Endothelial cell of umbilical vein (primary cell): ENCODE measurements at regions not wholly inside any gene's neighbourhood (a gene's known extent, or its start where the extent isn't known, plus 50 kb on each side); places are given as distances from the start of the nearest gene placed in this dataset.

Source experiments
- BruUV-seq: library from RNA; stranded (reverse); fragments of 400-500 nt; replicated peaks from 2 replicates; lab custom pipeline; 2021; lab: Mats Ljungman, UMichigan
- CTCF ChIA-PET: fragments of 300-600, 350-600 bp; sonication (Branson Sonifier 250); formaldehyde crosslinking; loops from one replicate; lab custom pipeline; 2021; ENCODE audit warnings: antibody characterized with exemption, inconsistent platforms; lab: Charles Lee
- POLR2A ChIA-PET: fragments of 300-600, 350-600 bp; sonication (Branson Sonifier 250); formaldehyde crosslinking; loops from one replicate; lab custom pipeline; 2021; ENCODE audit warnings: antibody characterized with exemption, inconsistent platforms; lab: Charles Lee
- DNase-seq: peaks from one replicate; pipeline ENCODE4 v3.0.0-alpha.2; 2011; ENCODE audit warnings: low read depth, low spot score
- FAIRE-seq: peaks from 2 replicates; lab custom pipeline; 2011; peaks lifted over from hg19 to GRCh38; lab: Jason Lieb, UNC
- H2AFZ ChIP-seq: 2 replicates; pipeline ENCODE4 v1.6.0; 2012; ENCODE audit warnings: low read depth, low read length, control low read depth, inconsistent platforms
- H3K27ac ChIP-seq: 2 replicates; pipeline ENCODE4 v1.5.1; 2011; ENCODE audit warnings: low read depth, mild to moderate bottlenecking, control low read depth, low read length, moderate library complexity; ENCODE audit not compliant: insufficient read depth
- H3K27me3 ChIP-seq, 2 experiments: 2 replicates each; pipeline versions ENCODE4 v1.6.0 to v1.6.1; 2011; ENCODE audit warnings: low read length in 2 of 2, mixed read lengths in 1 of 2; ENCODE audit not compliant: control insufficient read depth in 2 of 2, insufficient read depth in 2 of 2
- H3K36me3 ChIP-seq, 2 experiments: 2 replicates in 1 of 2; 3 replicates in 1 of 2; pipeline ENCODE4 v1.5.1; 2011; ENCODE audit warnings: low read length in 2 of 2, mild to moderate bottlenecking in 1 of 2, moderate library complexity in 1 of 2; ENCODE audit not compliant: control insufficient read depth in 2 of 2, insufficient read depth in 2 of 2; ENCODE audit errors: extremely low read depth in 1 of 2
- H3K4me1 ChIP-seq: 3 replicates; pipeline ENCODE4 v1.5.1; 2011; ENCODE audit warnings: mild to moderate bottlenecking, low read length; ENCODE audit not compliant: control insufficient read depth, insufficient read depth; ENCODE audit errors: extremely low read depth
- H3K4me2 ChIP-seq: 2 replicates; pipeline ENCODE4 v1.6.1; 2011; ENCODE audit warnings: low read length, control low read depth, mixed read lengths; ENCODE audit not compliant: insufficient read depth
- H3K4me3 ChIP-seq, 3 experiments: fragments of 200-600 bp in 1 of 3; sonication (generic), shearing (Covaris generic) in 1 of 3; replicated peaks in 1 of 3; 2 replicates each; pipeline ENCODE4 v1.5.1; 2011 to 2016; ENCODE audit warnings: control low read depth in 3 of 3, low read length in 3 of 3, mild to moderate bottlenecking in 2 of 3, inconsistent platforms in 1 of 3, low read depth in 1 of 3, moderate library complexity in 1 of 3; ENCODE audit not compliant: insufficient read depth in 1 of 3
- H3K79me2 ChIP-seq: 2 replicates; pipeline ENCODE4 v1.6.0; 2012; ENCODE audit warnings: low read length, inconsistent platforms; ENCODE audit not compliant: control insufficient read depth, insufficient read depth
- H3K9ac ChIP-seq: replicated peaks from 2 replicates; pipeline ENCODE3; 2011; ENCODE audit warnings: low read length, control low read depth; ENCODE audit not compliant: insufficient read depth; ENCODE audit errors: extremely low read depth
- H3K9me1 ChIP-seq: replicated peaks from 3 replicates; pipeline ENCODE4 v1.6.0; 2011; ENCODE audit warnings: mild to moderate bottlenecking, low read length; ENCODE audit not compliant: control insufficient read depth, insufficient read depth; ENCODE audit errors: extremely low read depth
- H3K9me3 ChIP-seq: replicated peaks from 2 replicates; pipeline ENCODE4 v1.5.1; 2012; ENCODE audit warnings: low read length, inconsistent platforms; ENCODE audit not compliant: control insufficient read depth, insufficient read depth
- H4K20me1 ChIP-seq: replicated peaks from 2 replicates; pipeline ENCODE3; 2011; ENCODE audit warnings: mild to moderate bottlenecking, low read length; ENCODE audit not compliant: control insufficient read depth, insufficient read depth; ENCODE audit errors: extremely low read depth
- EZH2 ChIP-seq: IDR thresholded peaks from 2 replicates; pipeline ENCODE4 v1.6.1; 2012; ENCODE audit warnings: borderline replicate concordance, low read depth, mild to moderate bottlenecking, moderate library complexity, low read length, inconsistent platforms; ENCODE audit not compliant: severe bottlenecking
- FOS ChIP-seq: IDR thresholded peaks from 2 replicates; pipeline ENCODE4 v1.6.1; 2011; ENCODE audit warnings: mild to moderate bottlenecking, low read length, moderate library complexity, borderline replicate concordance; ENCODE audit not compliant: insufficient read depth
- GATA2 ChIP-seq: IDR thresholded peaks from 2 replicates; pipeline ENCODE4 v1.7.0; 2011; ENCODE audit warnings: low read depth, mild to moderate bottlenecking, moderate library complexity, mixed read lengths, low read length; ENCODE audit not compliant: insufficient read length, insufficient read depth
- JUN ChIP-seq: IDR thresholded peaks from 2 replicates; pipeline ENCODE4 v1.6.1; 2011; ENCODE audit warnings: borderline replicate concordance, low read depth; ENCODE audit not compliant: insufficient read length, insufficient read depth
- MAX ChIP-seq: IDR thresholded peaks from 2 replicates; pipeline ENCODE4 v1.6.1; 2011; ENCODE audit not compliant: insufficient read depth, insufficient read length
- MYC ChIP-seq: IDR thresholded peaks from one replicate; pipeline ENCODE4 v1.6.1; 2011; ENCODE audit warnings: mild to moderate bottlenecking, low read depth, low read length
- POLR2A ChIP-seq: IDR thresholded peaks from 2 replicates; pipeline ENCODE4 v1.6.1; 2012; ENCODE audit warnings: low read depth, mild to moderate bottlenecking, control low read depth, low read length
- POLR2AphosphoS5 ChIP-seq: IDR thresholded peaks from 2 replicates; pipeline ENCODE4 v1.6.1; 2012; ENCODE audit warnings: low read depth, mild to moderate bottlenecking, control low read depth, low read length, moderate library complexity; ENCODE audit not compliant: insufficient read depth
- dilution Hi-C: fragments of 300-500 bp; cut with MboI; formaldehyde crosslinking; loops from one replicate; pipeline ENCODE4 v1.15.0; 2019; ENCODE audit warnings: low sequenced_read_pairs; ENCODE audit not compliant: extremely low pct_ligation_motif_present
- intact Hi-C: fragments of 100-400 bp; cut with micrococcal nuclease; formaldehyde crosslinking; loops from one replicate; pipeline ENCODE4 v1.10.0; 2022
- TF ChIP-seq, protein P1 (sequence below), 2 donors: IDR thresholded peaks; 1 replicate in 1 of 2; 2 replicates in 1 of 2; pipeline ENCODE4 v1.5.1; 2011; ENCODE audit warnings: low read length in 2 of 2, mild to moderate bottlenecking in 2 of 2, moderate library complexity in 2 of 2, control low read depth in 1 of 2, inconsistent platforms in 1 of 2, low read depth in 1 of 2; ENCODE audit not compliant: insufficient read depth in 1 of 2; ENCODE audit errors: extremely low read depth in 1 of 2

- Histone ChIP-seq H3K79me2 (no peaks in the 10 kb centered on the region), H3K9ac (no peak overlapping the region), H3K4me2 (no peak overlapping the region), H3K27me3 (no peaks in the 10 kb centered on the region), H2AFZ (no peak overlapping the region), H3K9me3 (peaks cover 2% of the 10 kb centered on the region), H3K27ac (no peak overlapping the region), H3K4me1 (no peaks in the 10 kb centered on the region), H4K20me1 (no peaks in the 10 kb centered on the region), H3K36me3 (no peaks in the 10 kb centered on the region), H3K4me3 (no peak overlapping the region), H3K9me1 (no peaks in the 10 kb centered on the region)
- intact Hi-C loops (no loop called here), dilution Hi-C loops (no loop called here)
- DNase-seq (no peak), FAIRE-seq (no peak)
- POLR2A ChIA-PET: no interaction called here
- TF ChIP-seq FOS: no peak
- TF ChIP-seq, protein P1, sequence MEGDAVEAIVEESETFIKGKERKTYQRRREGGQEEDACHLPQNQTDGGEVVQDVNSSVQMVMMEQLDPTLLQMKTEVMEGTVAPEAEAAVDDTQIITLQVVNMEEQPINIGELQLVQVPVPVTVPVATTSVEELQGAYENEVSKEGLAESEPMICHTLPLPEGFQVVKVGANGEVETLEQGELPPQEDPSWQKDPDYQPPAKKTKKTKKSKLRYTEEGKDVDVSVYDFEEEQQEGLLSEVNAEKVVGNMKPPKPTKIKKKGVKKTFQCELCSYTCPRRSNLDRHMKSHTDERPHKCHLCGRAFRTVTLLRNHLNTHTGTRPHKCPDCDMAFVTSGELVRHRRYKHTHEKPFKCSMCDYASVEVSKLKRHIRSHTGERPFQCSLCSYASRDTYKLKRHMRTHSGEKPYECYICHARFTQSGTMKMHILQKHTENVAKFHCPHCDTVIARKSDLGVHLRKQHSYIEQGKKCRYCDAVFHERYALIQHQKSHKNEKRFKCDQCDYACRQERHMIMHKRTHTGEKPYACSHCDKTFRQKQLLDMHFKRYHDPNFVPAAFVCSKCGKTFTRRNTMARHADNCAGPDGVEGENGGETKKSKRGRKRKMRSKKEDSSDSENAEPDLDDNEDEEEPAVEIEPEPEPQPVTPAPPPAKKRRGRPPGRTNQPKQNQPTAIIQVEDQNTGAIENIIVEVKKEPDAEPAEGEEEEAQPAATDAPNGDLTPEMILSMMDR (IDR thresholded peaks at IDR 0.05; ENCODE audit: extremely low read depth in 1 of 2, insufficient read depth in 1 of 2, low read depth in 1 of 2, low read length in 2 of 2): no peak
- TF ChIP-seq JUN: no peak
- no peak for TF ChIP-seq POLR2A
- TF ChIP-seq MYC: no peak
- TF ChIP-seq MAX: no peak
- no peak for TF ChIP-seq EZH2
- no peak for TF ChIP-seq GATA2
- TF ChIP-seq POLR2AphosphoS5: no peak
- BruUV-seq: no TSS peak
- CTCF ChIA-PET: no interaction called here
These were observed 324.6 kb upstream of the TBC1D5 start for GRCh38 chr3:18066899-18067582.
